Stimulated activated memory B cell treated with anti-CD40 and anti-IgM and Interleukin-4, amounts not matched to agents 10 μg/mL and 1 μg/mL and 100 μg/mL, for 72 hours (primary cell): ENCODE measurements at regions not wholly inside any gene's neighbourhood (a gene's known extent, or its start where the extent isn't known, plus 50 kb on each side); places are given as distances from the start of the nearest gene placed in this dataset.

Experiments
- ATAC-seq: fragments of 150-1000 bp; cut with Tn5 transposase; 2 replicates; pipeline ENCODE4 v1.10.0; 2021
- H3K27ac Mint-ChIP-seq: one replicate; pipeline ENCODE4 v1.8.0; 2022; ENCODE audit warnings: mild to moderate bottlenecking, mixed read lengths
- H3K27me3 Mint-ChIP-seq: one replicate; pipeline ENCODE4 v1.8.0; 2022; ENCODE audit warnings: mixed read lengths
- H3K36me3 Mint-ChIP-seq: one replicate; pipeline ENCODE4 v1.8.0; 2022; ENCODE audit warnings: mixed read lengths
- H3K4me1 Mint-ChIP-seq: one replicate; pipeline ENCODE4 v1.8.0; 2022; ENCODE audit warnings: mixed read lengths
- H3K4me3 Mint-ChIP-seq: one replicate; pipeline ENCODE4 v1.8.0; 2022; ENCODE audit warnings: mild to moderate bottlenecking, moderate library complexity, mixed read lengths
- H3K9me3 Mint-ChIP-seq: one replicate; pipeline ENCODE4 v1.8.0; 2022; ENCODE audit warnings: mixed read lengths

- no peak for ATAC-seq
- H3K27ac Mint-ChIP-seq: no peak overlapping the region
- H3K36me3 Mint-ChIP-seq: no peaks in the 10 kb centered on the region
- no peaks in the 10 kb centered on the region for H3K27me3 Mint-ChIP-seq
- H3K4me1 Mint-ChIP-seq: no peaks in the 10 kb centered on the region
- no peak overlapping the region for H3K4me3 Mint-ChIP-seq
- no peaks in the 10 kb centered on the region for H3K9me3 Mint-ChIP-seq
Observed at GRCh38 chr6:99036672-99037071, 88.9 kb upstream of the FBXL4 start.

GRCh38 chr6:99032396-99032795 is 84.7 kb upstream of the FBXL4 start:
- H3K4me1 Mint-ChIP-seq: no peaks in the 10 kb centered on the region

GRCh38 chr6:99031957-99032356 is 84.2 kb upstream of the FBXL4 start:
- H3K36me3 Mint-ChIP-seq: no peaks in the 10 kb centered on the region
- no peak for ATAC-seq

More at GRCh38 chr6:99032396-99032795, 84.7 kb upstream of the FBXL4 start:
- no peaks in the 10 kb centered on the region for H3K36me3 Mint-ChIP-seq
- no peaks in the 10 kb centered on the region for H3K27me3 Mint-ChIP-seq
- no peak for ATAC-seq
- no peak overlapping the region for H3K4me3 Mint-ChIP-seq
- H3K9me3 Mint-ChIP-seq: peaks cover 3% of the 10 kb centered on the region
- no peak overlapping the region for H3K27ac Mint-ChIP-seq

GRCh38 chr6:99030915-99031314 is 83.2 kb upstream of the FBXL4 start:
- no peak overlapping the region for H3K27ac Mint-ChIP-seq
- no peak for ATAC-seq
- no peak overlapping the region for H3K4me3 Mint-ChIP-seq
- H3K27me3 Mint-ChIP-seq: no peaks in the 10 kb centered on the region
- peaks cover 4% of the 10 kb centered on the region for H3K36me3 Mint-ChIP-seq
- H3K9me3 Mint-ChIP-seq: peaks cover 13% of the 10 kb centered on the region
- H3K4me1 Mint-ChIP-seq: no peaks in the 10 kb centered on the region

More at GRCh38 chr6:99031957-99032356, 84.2 kb upstream of the FBXL4 start:
- Mint-ChIP-seq H3K4me1 (no peaks in the 10 kb centered on the region), H3K27me3 (no peaks in the 10 kb centered on the region), H3K4me3 (no peak overlapping the region), H3K9me3 (peaks cover 6% of the 10 kb centered on the region), H3K27ac (no peak overlapping the region)

GRCh38 chr6:99026135-99026534 is 78.4 kb upstream of the FBXL4 start:
- Mint-ChIP-seq H3K9me3 (peaks cover 17% of the 10 kb centered on the region), H3K4me1 (no peaks in the 10 kb centered on the region), H3K36me3 (peaks cover 4% of the 10 kb centered on the region), H3K27ac (no peak overlapping the region), H3K4me3 (no peak overlapping the region), H3K27me3 (no peaks in the 10 kb centered on the region)
- no peak for ATAC-seq

GRCh38 chr6:99024089-99024488 is 76.3 kb upstream of the FBXL4 start:
- H3K9me3 Mint-ChIP-seq: peaks cover 17% of the 10 kb centered on the region
- no peak for ATAC-seq
- no peak overlapping the region for H3K27ac Mint-ChIP-seq
- H3K4me3 Mint-ChIP-seq: no peak overlapping the region
- peaks cover 4% of the 10 kb centered on the region for H3K36me3 Mint-ChIP-seq
- no peaks in the 10 kb centered on the region for H3K4me1 Mint-ChIP-seq
- H3K27me3 Mint-ChIP-seq: no peaks in the 10 kb centered on the region

GRCh38 chr6:99022039-99022609 is 74.4 kb upstream of the FBXL4 start:
- no peaks in the 10 kb centered on the region for H3K27me3 Mint-ChIP-seq
- ATAC-seq: no peak
- H3K36me3 Mint-ChIP-seq: peaks cover 4% of the 10 kb centered on the region
- no peaks in the 10 kb centered on the region for H3K4me1 Mint-ChIP-seq
- H3K27ac Mint-ChIP-seq: no peak overlapping the region
- H3K9me3 Mint-ChIP-seq: peaks cover 11% of the 10 kb centered on the region
- H3K4me3 Mint-ChIP-seq: no peak overlapping the region

GRCh38 chr6:99019381-99019780 is 71.6 kb upstream of the FBXL4 start:
- Mint-ChIP-seq H3K4me1 (no peaks in the 10 kb centered on the region), H3K36me3 (no peaks in the 10 kb centered on the region), H3K9me3 (no peaks in the 10 kb centered on the region), H3K27me3 (no peaks in the 10 kb centered on the region), H3K27ac (no peak overlapping the region), H3K4me3 (no peak overlapping the region)
- no peak for ATAC-seq

GRCh38 chr6:99017150-99017549 is 69.4 kb upstream of the FBXL4 start:
- no peaks in the 10 kb centered on the region for H3K36me3 Mint-ChIP-seq
- no peaks in the 10 kb centered on the region for H3K4me1 Mint-ChIP-seq
- no peaks in the 10 kb centered on the region for H3K9me3 Mint-ChIP-seq
- no peak overlapping the region for H3K4me3 Mint-ChIP-seq
- no peak for ATAC-seq
- H3K27ac Mint-ChIP-seq: no peak overlapping the region
- no peaks in the 10 kb centered on the region for H3K27me3 Mint-ChIP-seq

GRCh38 chr6:99016355-99016754 is 68.6 kb upstream of the FBXL4 start:
- Mint-ChIP-seq H3K4me3 (no peak overlapping the region), H3K36me3 (no peaks in the 10 kb centered on the region), H3K4me1 (no peaks in the 10 kb centered on the region), H3K27me3 (no peaks in the 10 kb centered on the region), H3K27ac (no peak overlapping the region), H3K9me3 (no peaks in the 10 kb centered on the region)
- no peak for ATAC-seq

- Mint-ChIP-seq H3K27me3 (no peaks in the 10 kb centered on the region), H3K36me3 (no peaks in the 10 kb centered on the region), H3K9me3 (no peaks in the 10 kb centered on the region), H3K4me3 (no peak overlapping the region), H3K27ac (no peak overlapping the region), H3K4me1 (no peaks in the 10 kb centered on the region)
- no peak for ATAC-seq
Observed at GRCh38 chr6:99014061-99014460, 66.3 kb upstream of the FBXL4 start.

GRCh38 chr6:99013661-99014060 is 65.9 kb upstream of the FBXL4 start:
- no peaks in the 10 kb centered on the region for H3K4me1 Mint-ChIP-seq
- no peaks in the 10 kb centered on the region for H3K36me3 Mint-ChIP-seq
- no peak for ATAC-seq
- no peaks in the 10 kb centered on the region for H3K9me3 Mint-ChIP-seq
- no peak overlapping the region for H3K27ac Mint-ChIP-seq
- no peak overlapping the region for H3K4me3 Mint-ChIP-seq
- no peaks in the 10 kb centered on the region for H3K27me3 Mint-ChIP-seq

GRCh38 chr6:99013145-99013544 is 65.4 kb upstream of the FBXL4 start:
- no peaks in the 10 kb centered on the region for H3K36me3 Mint-ChIP-seq
- no peaks in the 10 kb centered on the region for H3K27me3 Mint-ChIP-seq
- H3K4me1 Mint-ChIP-seq: no peaks in the 10 kb centered on the region
- H3K9me3 Mint-ChIP-seq: no peaks in the 10 kb centered on the region
- H3K27ac Mint-ChIP-seq: no peak overlapping the region
- ATAC-seq: no peak
- H3K4me3 Mint-ChIP-seq: no peak overlapping the region

- no peaks in the 10 kb centered on the region for H3K27me3 Mint-ChIP-seq
- H3K9me3 Mint-ChIP-seq: no peaks in the 10 kb centered on the region
- no peaks in the 10 kb centered on the region for H3K36me3 Mint-ChIP-seq
- no peak overlapping the region for H3K27ac Mint-ChIP-seq
- no peaks in the 10 kb centered on the region for H3K4me1 Mint-ChIP-seq
- H3K4me3 Mint-ChIP-seq: no peak overlapping the region
- no peak for ATAC-seq
Observed at GRCh38 chr6:99011151-99011550, 63.4 kb upstream of the FBXL4 start.

- no peaks in the 10 kb centered on the region for H3K36me3 Mint-ChIP-seq
- no peak overlapping the region for H3K27ac Mint-ChIP-seq
- ATAC-seq: no peak
- no peaks in the 10 kb centered on the region for H3K4me1 Mint-ChIP-seq
- no peaks in the 10 kb centered on the region for H3K27me3 Mint-ChIP-seq
- H3K9me3 Mint-ChIP-seq: no peaks in the 10 kb centered on the region
- no peak overlapping the region for H3K4me3 Mint-ChIP-seq
Observed at GRCh38 chr6:99002831-99003230, 55.1 kb upstream of the FBXL4 start.

GRCh38 chr6:98998103-98998502 is 50.4 kb upstream of the FBXL4 start:
- no peaks in the 10 kb centered on the region for H3K4me1 Mint-ChIP-seq
- no peaks in the 10 kb centered on the region for H3K27me3 Mint-ChIP-seq
- H3K4me3 Mint-ChIP-seq: no peak overlapping the region
- no peak overlapping the region for H3K27ac Mint-ChIP-seq
- ATAC-seq: no peak
- no peaks in the 10 kb centered on the region for H3K36me3 Mint-ChIP-seq
- peaks cover 2% of the 10 kb centered on the region for H3K9me3 Mint-ChIP-seq
